HL-60 (cell line): ENCODE measurements at regions not wholly inside any gene's neighbourhood (a gene's known extent, or its start where the extent isn't known, plus 50 kb on each side); places are given as distances from the start of the nearest gene placed in this dataset.

Source experiments
- DNase-seq, 2 experiments: peaks; one replicate each; pipeline ENCODE4 v3.0.0-alpha.2; 2010 to 2020; ENCODE audit warnings: low read depth in 1 of 2, low spot score in 1 of 2
- H3K27ac ChIP-seq: fragments of 250-450 bp; sonication (Bioruptor Pico); replicated peaks from 2 replicates; pipeline ENCODE4 v1.5.1; 2020; ENCODE audit warnings: mild to moderate bottlenecking, moderate library complexity
- H3K27me3 ChIP-seq: fragments of 250-450 bp; sonication (Bioruptor Pico); 2 replicates; pipeline ENCODE4 v1.5.1; 2021; ENCODE audit warnings: mild to moderate bottlenecking, moderate library complexity; ENCODE audit not compliant: insufficient read depth, poor library complexity, severe bottlenecking
- H3K4me3 ChIP-seq: replicated peaks from 2 replicates; pipeline ENCODE4 v1.5.1; 2011; ENCODE audit warnings: mild to moderate bottlenecking, control low read depth, low read length; ENCODE audit not compliant: insufficient read depth
- GABPA ChIP-seq: IDR thresholded peaks from 2 replicates; pipeline ENCODE4 v1.6.1; 2012; ENCODE audit warnings: low read depth
- POLR2AphosphoS5 ChIP-seq: IDR thresholded peaks from 2 replicates; pipeline ENCODE4 v1.6.1; 2012; ENCODE audit warnings: low read depth
- SPI1 ChIP-seq: IDR thresholded peaks from 2 replicates; pipeline ENCODE4 v1.6.1; 2012; ENCODE audit warnings: low read depth, mild to moderate bottlenecking, borderline replicate concordance
- TF ChIP-seq, protein P1 (sequence below): IDR thresholded peaks from one replicate; pipeline ENCODE4 v1.5.1; 2011; ENCODE audit warnings: low read length, control low read depth, inconsistent platforms; ENCODE audit not compliant: insufficient read depth
- TF ChIP-seq, protein P2 (sequence below): IDR thresholded peaks from 2 replicates; pipeline ENCODE4 v1.6.1; 2012; ENCODE audit warnings: low read depth; ENCODE audit not compliant: insufficient replicate concordance

DNA sequence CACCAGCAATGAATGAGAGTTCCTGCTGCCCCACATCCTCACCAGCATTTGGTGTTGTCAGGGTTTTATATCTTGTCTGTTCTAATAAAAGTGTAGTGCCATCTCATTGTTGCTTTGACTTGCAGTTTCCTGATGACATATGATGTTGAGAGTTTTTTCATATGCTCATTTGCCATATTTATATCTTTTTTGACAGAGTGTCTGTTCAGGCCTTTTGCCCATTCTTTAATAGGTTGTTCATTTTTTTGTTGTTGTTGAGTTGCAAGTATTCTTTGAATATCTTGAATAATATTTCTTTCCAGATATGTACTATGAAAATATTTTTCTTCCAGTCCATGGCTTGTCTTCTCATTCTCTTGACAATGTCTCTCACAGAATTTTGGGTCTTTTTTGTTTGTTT is 111.7 kb upstream of the KCNJ15 start:
- no peak overlapping the region for H3K4me3 ChIP-seq
- DNase-seq: no peak
- H3K27me3 ChIP-seq: peaks cover 5% of the 10 kb centered on the region
- no peak for TF ChIP-seq SPI1
- TF ChIP-seq, protein P1, sequence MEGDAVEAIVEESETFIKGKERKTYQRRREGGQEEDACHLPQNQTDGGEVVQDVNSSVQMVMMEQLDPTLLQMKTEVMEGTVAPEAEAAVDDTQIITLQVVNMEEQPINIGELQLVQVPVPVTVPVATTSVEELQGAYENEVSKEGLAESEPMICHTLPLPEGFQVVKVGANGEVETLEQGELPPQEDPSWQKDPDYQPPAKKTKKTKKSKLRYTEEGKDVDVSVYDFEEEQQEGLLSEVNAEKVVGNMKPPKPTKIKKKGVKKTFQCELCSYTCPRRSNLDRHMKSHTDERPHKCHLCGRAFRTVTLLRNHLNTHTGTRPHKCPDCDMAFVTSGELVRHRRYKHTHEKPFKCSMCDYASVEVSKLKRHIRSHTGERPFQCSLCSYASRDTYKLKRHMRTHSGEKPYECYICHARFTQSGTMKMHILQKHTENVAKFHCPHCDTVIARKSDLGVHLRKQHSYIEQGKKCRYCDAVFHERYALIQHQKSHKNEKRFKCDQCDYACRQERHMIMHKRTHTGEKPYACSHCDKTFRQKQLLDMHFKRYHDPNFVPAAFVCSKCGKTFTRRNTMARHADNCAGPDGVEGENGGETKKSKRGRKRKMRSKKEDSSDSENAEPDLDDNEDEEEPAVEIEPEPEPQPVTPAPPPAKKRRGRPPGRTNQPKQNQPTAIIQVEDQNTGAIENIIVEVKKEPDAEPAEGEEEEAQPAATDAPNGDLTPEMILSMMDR: no peak
- TF ChIP-seq GABPA: no peak
- TF ChIP-seq POLR2AphosphoS5: no peak
- TF ChIP-seq, protein P2, sequence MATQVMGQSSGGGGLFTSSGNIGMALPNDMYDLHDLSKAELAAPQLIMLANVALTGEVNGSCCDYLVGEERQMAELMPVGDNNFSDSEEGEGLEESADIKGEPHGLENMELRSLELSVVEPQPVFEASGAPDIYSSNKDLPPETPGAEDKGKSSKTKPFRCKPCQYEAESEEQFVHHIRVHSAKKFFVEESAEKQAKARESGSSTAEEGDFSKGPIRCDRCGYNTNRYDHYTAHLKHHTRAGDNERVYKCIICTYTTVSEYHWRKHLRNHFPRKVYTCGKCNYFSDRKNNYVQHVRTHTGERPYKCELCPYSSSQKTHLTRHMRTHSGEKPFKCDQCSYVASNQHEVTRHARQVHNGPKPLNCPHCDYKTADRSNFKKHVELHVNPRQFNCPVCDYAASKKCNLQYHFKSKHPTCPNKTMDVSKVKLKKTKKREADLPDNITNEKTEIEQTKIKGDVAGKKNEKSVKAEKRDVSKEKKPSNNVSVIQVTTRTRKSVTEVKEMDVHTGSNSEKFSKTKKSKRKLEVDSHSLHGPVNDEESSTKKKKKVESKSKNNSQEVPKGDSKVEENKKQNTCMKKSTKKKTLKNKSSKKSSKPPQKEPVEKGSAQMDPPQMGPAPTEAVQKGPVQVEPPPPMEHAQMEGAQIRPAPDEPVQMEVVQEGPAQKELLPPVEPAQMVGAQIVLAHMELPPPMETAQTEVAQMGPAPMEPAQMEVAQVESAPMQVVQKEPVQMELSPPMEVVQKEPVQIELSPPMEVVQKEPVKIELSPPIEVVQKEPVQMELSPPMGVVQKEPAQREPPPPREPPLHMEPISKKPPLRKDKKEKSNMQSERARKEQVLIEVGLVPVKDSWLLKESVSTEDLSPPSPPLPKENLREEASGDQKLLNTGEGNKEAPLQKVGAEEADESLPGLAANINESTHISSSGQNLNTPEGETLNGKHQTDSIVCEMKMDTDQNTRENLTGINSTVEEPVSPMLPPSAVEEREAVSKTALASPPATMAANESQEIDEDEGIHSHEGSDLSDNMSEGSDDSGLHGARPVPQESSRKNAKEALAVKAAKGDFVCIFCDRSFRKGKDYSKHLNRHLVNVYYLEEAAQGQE: no peak
- no peak overlapping the region for H3K27ac ChIP-seq

DNA sequence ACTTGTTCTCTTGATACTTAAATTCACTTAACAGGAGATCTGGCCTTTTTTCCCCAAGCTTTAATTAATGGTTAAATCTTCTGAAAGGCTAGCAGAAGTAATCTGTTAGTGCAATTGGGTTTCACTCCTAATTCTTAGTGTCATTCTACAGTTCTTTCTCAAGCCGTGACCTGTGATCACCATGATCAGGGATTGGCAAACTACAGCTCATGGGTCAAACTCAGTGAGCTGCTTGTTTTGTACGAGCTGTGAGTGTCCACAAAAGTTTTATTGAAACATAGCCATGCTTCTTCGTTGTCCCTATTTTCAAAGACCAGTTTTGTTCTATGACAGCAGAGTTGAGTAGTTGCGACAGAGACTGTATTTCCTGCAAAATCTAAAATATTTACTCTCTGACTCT is 109.4 kb upstream of the KCNJ15 start:
- no peak for DNase-seq
- no peak for TF ChIP-seq SPI1
- TF ChIP-seq, protein P1: no peak
- TF ChIP-seq POLR2AphosphoS5: no peak
- no peak for TF ChIP-seq GABPA
- TF ChIP-seq, protein P2: no peak

DNA sequence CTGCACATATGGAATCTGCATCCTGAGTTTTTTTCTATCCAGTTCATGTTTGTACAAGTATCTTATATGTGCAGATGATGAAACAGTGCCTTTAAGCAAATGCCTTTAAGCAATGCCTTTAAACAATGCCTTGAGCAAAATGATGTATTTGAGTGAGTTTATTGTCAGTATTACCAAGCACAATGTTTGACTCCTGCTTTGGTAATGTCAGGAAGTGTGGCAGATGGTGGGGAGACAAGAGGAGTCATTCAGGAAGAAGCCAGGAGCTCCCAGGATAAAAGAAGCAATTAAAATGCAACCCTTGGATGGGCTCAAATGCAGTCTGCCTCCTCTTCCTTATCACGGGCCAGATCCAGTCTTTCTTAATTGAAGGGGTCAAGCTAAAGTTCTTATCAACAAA is 108.7 kb upstream of the KCNJ15 start:
- no peak overlapping the region for H3K4me3 ChIP-seq
- no peak for DNase-seq
- peaks cover 5% of the 10 kb centered on the region for H3K27me3 ChIP-seq
- no peak overlapping the region for H3K27ac ChIP-seq
- no peak for TF ChIP-seq SPI1
- no peak for TF ChIP-seq POLR2AphosphoS5
- TF ChIP-seq, protein P1: no peak
- no peak for TF ChIP-seq GABPA
- TF ChIP-seq, protein P2: no peak

More for the DNA sequence above, 109.4 kb upstream of the KCNJ15 start:
- no peak overlapping the region for H3K27ac ChIP-seq
- no peak overlapping the region for H3K4me3 ChIP-seq
- peaks cover 5% of the 10 kb centered on the region for H3K27me3 ChIP-seq
